CD4-positive, alpha-beta T cell treated with Interleukin-4 for 4 hours (primary cell): ENCODE measurements at regions not wholly inside any gene's neighbourhood (a gene's known extent, or its start where the extent isn't known, plus 50 kb on each side); places are given as distances from the start of the nearest gene placed in this dataset.
"Not testable (repeated sequence)": the region's sequence is repeated elsewhere in the genome, so short reads cannot be mapped to it uniquely, and the experiment has no call there.

Experiments
- DNase-seq: peaks from one replicate; pipeline ENCODE4 v3.0.0-alpha.2; 2020

- DNase-seq: no peak
Observed at GRCh38 chr6:126821706-126822105, 296.8 kb upstream of the RSPO3 start.

GRCh38 chr6:126824226-126824625 is 294.2 kb upstream of the RSPO3 start:
- no peak for DNase-seq

GRCh38 chr6:126824815-126825214 is 293.7 kb upstream of the RSPO3 start:
- DNase-seq: no peak

GRCh38 chr6:126826166-126826714 is 292.2 kb upstream of the RSPO3 start:
- no peak for DNase-seq

GRCh38 chr6:126831461-126831860 is 287.0 kb upstream of the RSPO3 start:
- DNase-seq: no peak

GRCh38 chr6:126842769-126843168 is 275.7 kb upstream of the RSPO3 start:
- DNase-seq: no peak

GRCh38 chr6:126848119-126848518 is 270.4 kb upstream of the RSPO3 start:
- DNase-seq: no peak

- no peak for DNase-seq
Observed at GRCh38 chr6:126867641-126868040, 250.8 kb upstream of the RSPO3 start.

GRCh38 chr6:126873351-126873750 is 245.1 kb upstream of the RSPO3 start:
- DNase-seq: no peak

- DNase-seq: no peak
Observed at GRCh38 chr6:126873791-126874190, 244.7 kb upstream of the RSPO3 start.

- no peak for DNase-seq
Observed at GRCh38 chr6:126876446-126876845, 242.0 kb upstream of the RSPO3 start.

- DNase-seq: no peak
Observed at GRCh38 chr6:126880964-126881363, 237.5 kb upstream of the RSPO3 start.

GRCh38 chr6:126886106-126886505 is 232.4 kb upstream of the RSPO3 start:
- DNase-seq: no peak

GRCh38 chr6:126888727-126889725 is 229.4 kb upstream of the RSPO3 start:
- no peak for DNase-seq

GRCh38 chr6:126890055-126890454 is 228.4 kb upstream of the RSPO3 start:
- no peak for DNase-seq

GRCh38 chr6:126891158-126891557 is 227.3 kb upstream of the RSPO3 start:
- no peak for DNase-seq

GRCh38 chr6:126892869-126893268 is 225.6 kb upstream of the RSPO3 start:
- not testable (repeated sequence) for DNase-seq

GRCh38 chr6:126897758-126898157 is 220.7 kb upstream of the RSPO3 start:
- DNase-seq: no peak

- no peak for DNase-seq
Observed at GRCh38 chr6:126904176-126904575, 214.3 kb upstream of the RSPO3 start.

GRCh38 chr6:126905917-126906316 is 212.6 kb upstream of the RSPO3 start:
- no peak for DNase-seq

GRCh38 chr6:126907312-126907711 is 211.2 kb upstream of the RSPO3 start:
- no peak for DNase-seq

- no peak for DNase-seq
Observed at GRCh38 chr6:126907996-126908395, 210.5 kb upstream of the RSPO3 start.

- no peak for DNase-seq
Observed at GRCh38 chr6:126909493-126909892, 209.0 kb upstream of the RSPO3 start.

- DNase-seq: no peak
Observed at GRCh38 chr6:126913651-126914050, 204.8 kb upstream of the RSPO3 start.
